ENCODE measurements at regions not wholly inside any gene's neighbourhood (a gene's known extent, or its start where the extent isn't known, plus 50 kb on each side); places are given as distances from the start of the nearest gene placed in this dataset.

DNA sequence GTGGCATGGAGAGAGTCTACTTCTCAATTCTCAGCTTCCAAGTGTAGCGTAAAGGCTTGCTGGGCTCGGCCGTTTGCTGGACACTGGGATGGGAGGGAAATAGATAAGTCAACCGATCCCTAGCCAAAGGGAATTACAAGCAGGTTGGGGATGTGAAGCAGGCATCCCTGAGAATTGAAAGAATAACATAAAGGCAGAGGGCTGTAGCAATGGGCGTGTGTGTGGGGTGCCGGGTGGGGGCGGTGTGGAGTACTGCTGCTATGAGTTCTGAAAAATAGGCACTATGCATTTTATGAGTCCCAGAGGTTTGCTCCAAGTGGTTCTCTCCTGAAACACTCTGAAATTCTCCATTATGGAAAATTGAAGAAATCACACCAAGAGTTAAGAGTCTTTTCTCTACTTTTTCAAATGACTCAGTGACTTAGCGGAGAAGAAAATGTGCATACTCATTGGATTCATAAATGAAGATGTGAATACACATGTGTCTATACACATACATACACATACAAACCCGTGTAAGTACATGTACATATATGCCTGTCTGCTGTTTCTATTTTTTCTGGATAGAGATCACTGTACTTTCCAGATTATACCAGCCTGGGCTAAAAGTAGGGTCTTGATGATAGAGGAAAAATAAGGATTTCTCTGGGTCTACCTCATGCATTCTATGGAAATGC lies 65.4 kb downstream of the ADRA2A start:
- no peak for TF ChIP-seq POLR2A (IDR thresholded peaks at IDR 0.05)
- TF ChIP-seq, protein P1, sequence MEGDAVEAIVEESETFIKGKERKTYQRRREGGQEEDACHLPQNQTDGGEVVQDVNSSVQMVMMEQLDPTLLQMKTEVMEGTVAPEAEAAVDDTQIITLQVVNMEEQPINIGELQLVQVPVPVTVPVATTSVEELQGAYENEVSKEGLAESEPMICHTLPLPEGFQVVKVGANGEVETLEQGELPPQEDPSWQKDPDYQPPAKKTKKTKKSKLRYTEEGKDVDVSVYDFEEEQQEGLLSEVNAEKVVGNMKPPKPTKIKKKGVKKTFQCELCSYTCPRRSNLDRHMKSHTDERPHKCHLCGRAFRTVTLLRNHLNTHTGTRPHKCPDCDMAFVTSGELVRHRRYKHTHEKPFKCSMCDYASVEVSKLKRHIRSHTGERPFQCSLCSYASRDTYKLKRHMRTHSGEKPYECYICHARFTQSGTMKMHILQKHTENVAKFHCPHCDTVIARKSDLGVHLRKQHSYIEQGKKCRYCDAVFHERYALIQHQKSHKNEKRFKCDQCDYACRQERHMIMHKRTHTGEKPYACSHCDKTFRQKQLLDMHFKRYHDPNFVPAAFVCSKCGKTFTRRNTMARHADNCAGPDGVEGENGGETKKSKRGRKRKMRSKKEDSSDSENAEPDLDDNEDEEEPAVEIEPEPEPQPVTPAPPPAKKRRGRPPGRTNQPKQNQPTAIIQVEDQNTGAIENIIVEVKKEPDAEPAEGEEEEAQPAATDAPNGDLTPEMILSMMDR (IDR thresholded peaks at IDR 0.05), result no peak
